Uterus (tissue), 2 donors: ENCODE measurements at regions not wholly inside any gene's neighbourhood (a gene's known extent, or its start where the extent isn't known, plus 50 kb on each side); places are given as distances from the start of the nearest gene placed in this dataset.

ENCODE experiments used
- CTCF ChIP-seq, 4 experiments: fragments of 200-600 bp in 2 of 4; fragments of 450-650 bp in 2 of 4; sonication (generic) in 2 of 4; IDR thresholded peaks; one replicate each; pipeline ENCODE4 v1.5.1; 2016 to 2019; ENCODE audit warnings: antibody characterized with exemption in 4 of 4, mild to moderate bottlenecking in 2 of 4, moderate library complexity in 1 of 4
- POLR2A ChIP-seq, 2 donors: fragments of 450-650 bp; IDR thresholded peaks; one replicate each; pipeline ENCODE4 v1.6.1; 2016; ENCODE audit warnings: antibody characterized with exemption in 2 of 2, mild to moderate bottlenecking in 1 of 2, moderate library complexity in 1 of 2

GRCh38 chr19:30718707-30719106, 346.5 kb downstream of the ZNF536 start:
- no peak for TF ChIP-seq CTCF (IDR thresholded peaks at IDR 0.05)
- TF ChIP-seq POLR2A (IDR thresholded peaks at IDR 0.05), result no peak
